Heart left ventricle (tissue), 16 donors: ENCODE measurements at regions not wholly inside any gene's neighbourhood (a gene's known extent, or its start where the extent isn't known, plus 50 kb on each side); places are given as distances from the start of the nearest gene placed in this dataset.

Source experiments
- ATAC-seq, 4 donors: fragments of 200-7000 bp; cut with Tn5 transposase; one replicate each; pipeline ENCODE4 v1.9.1; 2020 to 2022; ENCODE audit warnings: moderate library complexity in 4 of 4, mild to moderate bottlenecking in 3 of 4, moderate number of reproducible peaks in 1 of 4
- DNase-seq, 5 donors: peaks; one replicate each; pipeline ENCODE4 v3.0.0-alpha.2; 2020
- H3K27ac ChIP-seq, 12 donors: fragments of 200-600 bp; sonication (generic) in 4 of 12; one replicate each; pipeline versions ENCODE4 v1.5.0 to v1.8.0; 2016 to 2022; ENCODE audit warnings: mild to moderate bottlenecking in 2 of 12
- H3K27me3 ChIP-seq, 9 donors: fragments of 200-600 bp; sonication (generic) in 2 of 9; one replicate each; pipeline versions ENCODE4 v1.5.1 to v1.8.0; 2016 to 2022; ENCODE audit warnings: mild to moderate bottlenecking in 3 of 9
- H3K36me3 ChIP-seq, 9 donors: fragments of 200-600 bp; sonication (generic) in 2 of 9; one replicate each; pipeline versions ENCODE4 v1.5.0 to v1.8.0; 2018 to 2022; ENCODE audit warnings: mild to moderate bottlenecking in 2 of 9
- H3K4me1 ChIP-seq, 12 donors: fragments of 200-600 bp; sonication (generic) in 4 of 12; one replicate each; pipeline versions ENCODE4 v1.5.0 to v1.8.0; 2016 to 2022; ENCODE audit warnings: mild to moderate bottlenecking in 3 of 12
- H3K4me3 ChIP-seq, 12 donors: fragments of 200-600 bp; sonication (generic) in 4 of 12; one replicate each; pipeline versions ENCODE4 v1.5.0 to v1.8.0; 2017 to 2022; ENCODE audit warnings: mild to moderate bottlenecking in 9 of 12, moderate library complexity in 4 of 12
- H3K9me3 ChIP-seq, 12 donors: fragments of 200-600 bp; sonication (generic) in 4 of 12; one replicate each; pipeline versions ENCODE4 v1.5.0 to v1.8.0; 2016 to 2022; ENCODE audit warnings: mild to moderate bottlenecking in 1 of 12
- POLR2A ChIP-seq, 2 donors: fragments of 450-650 bp; IDR thresholded peaks; one replicate each; pipeline ENCODE4 v1.6.1; 2017; ENCODE audit warnings: antibody characterized with exemption in 2 of 2, mild to moderate bottlenecking in 2 of 2, moderate library complexity in 2 of 2
- WGBS, 4 donors: extraction: QIAGEN DNeasy Blood & Tissue Kit in 2 of 4; methylation state at CpG; one replicate each; pipeline versions ENCODE4 v1.1.5 to v1.1.7; 2013 to 2018; 5-methylcytosine and 5-hydroxymethylcytosine counted together
- intact Hi-C, 10 donors: fragments of 100-400 bp; cut with DNase I; formaldehyde crosslinking; loops; one replicate each; pipeline versions ENCODE4 v1.11.1 to v1.14.2; 2022
- TF ChIP-seq, protein P1 (sequence below), 12 donors: fragments of 200-600 bp; sonication (generic) in 4 of 12; IDR thresholded peaks; one replicate each; pipeline versions ENCODE4 v1.5.0 to v1.8.0; 2018 to 2022; ENCODE audit warnings: antibody characterized with exemption in 12 of 12, mild to moderate bottlenecking in 5 of 12
- donor health status: ischemic (EF 13 %, LVEDD 7.1; RV severe dilation, severe dysfunction).
- donor health status: healthy with polysubstance abuse.
- donor health status: DM: no; HTN: yes; CAD: no.
- donor health status: DM: no; HTN: no; CAD: no.
- donor health status: ischemic (EF 25% LVEDD 6.9; RV normal size, moderate dysfunction).
- donor health status: ischemic (EF 25% LVEDD 5.7; RV mildly dilated, moderate dysfunction).
- donor health status: healthy.
- donor health status: DM: yes; HTN: yes; CAD: no.
- donor health status: ischemic (EF 35%, LVEDD 5.7; RV mildly dilated, moderate dysfunction).
- donor health status: nonischemic (EF 11% LVEDD 7.7; RV severe dilation, severe dysfunction).
- donor health status: DM: yes; HTN: yes; CAD: no.
- donor health status: PGD.
- donor health status: ischemic (EF 29% LVEDD 5.4; RV normal size, mild dysfunction).
- donor health status: nonischemic (EF 23%, LVEDD 6.1; RV moderate dilation, normal function).

DNA sequence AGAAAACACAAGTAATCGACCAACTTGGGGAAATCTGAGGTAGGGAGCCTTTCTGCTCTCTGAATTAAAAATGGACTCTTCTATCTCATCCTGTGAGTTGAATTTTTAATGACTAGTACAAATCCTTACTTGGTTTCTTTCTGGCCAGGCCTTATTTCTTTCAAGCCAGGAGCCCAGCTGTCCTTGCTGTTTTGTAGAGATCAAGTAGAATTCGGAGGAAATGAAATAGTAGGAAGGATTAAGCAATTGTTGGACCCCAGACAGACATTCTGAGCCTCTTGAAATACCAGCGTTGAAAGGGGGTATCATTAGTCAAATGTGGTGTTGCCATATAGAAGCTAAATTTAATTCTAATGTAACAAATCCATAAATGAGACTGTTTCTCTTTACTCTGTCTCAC, 53.7 kb upstream of the SMIM15 start:
- ATAC-seq: no peak
- 65 to 74% (median 66%) methylated on average over 3 of the region's 3 CpGs for WGBS, 4 donors
- TF ChIP-seq, protein P1, sequence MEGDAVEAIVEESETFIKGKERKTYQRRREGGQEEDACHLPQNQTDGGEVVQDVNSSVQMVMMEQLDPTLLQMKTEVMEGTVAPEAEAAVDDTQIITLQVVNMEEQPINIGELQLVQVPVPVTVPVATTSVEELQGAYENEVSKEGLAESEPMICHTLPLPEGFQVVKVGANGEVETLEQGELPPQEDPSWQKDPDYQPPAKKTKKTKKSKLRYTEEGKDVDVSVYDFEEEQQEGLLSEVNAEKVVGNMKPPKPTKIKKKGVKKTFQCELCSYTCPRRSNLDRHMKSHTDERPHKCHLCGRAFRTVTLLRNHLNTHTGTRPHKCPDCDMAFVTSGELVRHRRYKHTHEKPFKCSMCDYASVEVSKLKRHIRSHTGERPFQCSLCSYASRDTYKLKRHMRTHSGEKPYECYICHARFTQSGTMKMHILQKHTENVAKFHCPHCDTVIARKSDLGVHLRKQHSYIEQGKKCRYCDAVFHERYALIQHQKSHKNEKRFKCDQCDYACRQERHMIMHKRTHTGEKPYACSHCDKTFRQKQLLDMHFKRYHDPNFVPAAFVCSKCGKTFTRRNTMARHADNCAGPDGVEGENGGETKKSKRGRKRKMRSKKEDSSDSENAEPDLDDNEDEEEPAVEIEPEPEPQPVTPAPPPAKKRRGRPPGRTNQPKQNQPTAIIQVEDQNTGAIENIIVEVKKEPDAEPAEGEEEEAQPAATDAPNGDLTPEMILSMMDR (IDR thresholded peaks at IDR 0.05): no peak
- no peak for TF ChIP-seq POLR2A (IDR thresholded peaks at IDR 0.05)
- no peak overlapping the region for H3K4me3 ChIP-seq
- H3K27me3 ChIP-seq: no peaks in the 10 kb centered on the region
- peaks cover 0 to 7% (median 0%) of the 10 kb centered on the region in 12 donors for H3K4me1 ChIP-seq
- intact Hi-C loops: no loop called here
- no peak for DNase-seq
- no peaks in the 10 kb centered on the region for H3K36me3 ChIP-seq
- H3K27ac ChIP-seq: no peak overlapping the region
- peaks cover 0 to 6% (median 0%) of the 10 kb centered on the region in 12 donors for H3K9me3 ChIP-seq

DNA sequence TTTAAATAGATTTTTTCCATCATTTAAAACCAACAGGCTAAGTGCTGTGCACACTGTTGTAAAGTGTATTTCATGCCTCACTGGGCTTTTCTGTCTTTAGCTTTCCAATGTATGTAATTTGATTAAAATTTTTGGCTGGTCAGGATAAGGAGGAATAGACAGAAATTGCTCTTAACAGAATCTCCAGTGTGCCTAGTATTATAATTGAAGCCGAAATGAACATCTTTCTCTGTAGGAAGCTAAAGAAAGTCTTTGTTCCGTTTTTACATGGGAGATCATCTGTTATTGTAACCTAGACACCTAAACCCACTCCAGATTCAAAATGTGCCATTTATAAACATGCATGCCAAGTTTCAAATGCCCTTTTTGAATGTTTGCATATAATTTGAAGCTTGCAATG, 54.5 kb upstream of the SMIM15 start:
- no peak for ATAC-seq
- intact Hi-C loops: no loop called here
- TF ChIP-seq, protein P1 (IDR thresholded peaks at IDR 0.05): no peak
- no peak for TF ChIP-seq POLR2A (IDR thresholded peaks at IDR 0.05)

DNA sequence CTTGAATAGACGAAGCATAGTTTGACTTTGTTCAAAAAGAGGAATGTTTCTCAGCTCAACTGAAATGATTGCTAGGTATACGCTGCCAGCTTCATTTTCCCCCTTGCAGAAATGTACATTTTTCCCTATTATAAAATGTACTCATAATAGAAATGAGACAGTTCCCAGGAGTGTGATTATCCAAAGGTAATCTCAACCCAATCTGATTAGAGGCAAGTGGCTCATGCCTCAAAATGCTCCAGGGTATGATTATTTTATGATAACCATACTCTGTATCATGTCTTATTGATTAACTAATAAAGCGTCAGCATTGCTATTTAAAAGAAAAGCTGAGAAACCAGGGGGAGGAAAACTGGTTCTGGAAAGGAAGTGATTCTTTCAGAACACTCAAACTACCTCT, 54.9 kb upstream of the SMIM15 start:
- no peak for TF ChIP-seq POLR2A (IDR thresholded peaks at IDR 0.05)
- TF ChIP-seq, protein P1 (IDR thresholded peaks at IDR 0.05): no peak
- WGBS, 4 donors: 83 to 89% (median 85%) methylated on average over 3 of the region's 3 CpGs
- no peak for ATAC-seq
- no peak for DNase-seq
- intact Hi-C loops: no loop called here
- peaks cover 0 to 8% (median 0%) of the 10 kb centered on the region in 12 donors for H3K9me3 ChIP-seq
- no peak overlapping the region for H3K27ac ChIP-seq
- H3K27me3 ChIP-seq: no peaks in the 10 kb centered on the region
- H3K4me3 ChIP-seq: no peak overlapping the region
- peaks cover 0 to 7% (median 0%) of the 10 kb centered on the region in 12 donors for H3K4me1 ChIP-seq
- no peaks in the 10 kb centered on the region for H3K36me3 ChIP-seq

More for the DNA sequence above, 54.5 kb upstream of the SMIM15 start:
- Histone ChIP-seq H3K4me1 (peaks cover 0 to 7% (median 0%) of the 10 kb centered on the region in 12 donors), H3K36me3 (no peaks in the 10 kb centered on the region), H3K9me3 (peaks cover 0 to 6% (median 0%) of the 10 kb centered on the region in 12 donors), H3K4me3 (no peak overlapping the region), H3K27me3 (no peaks in the 10 kb centered on the region), H3K27ac (no peak overlapping the region)
- 79 to 83% (median 81%) methylated on average over 2 of the region's 2 CpGs for WGBS, 4 donors
- DNase-seq: no peak

DNA sequence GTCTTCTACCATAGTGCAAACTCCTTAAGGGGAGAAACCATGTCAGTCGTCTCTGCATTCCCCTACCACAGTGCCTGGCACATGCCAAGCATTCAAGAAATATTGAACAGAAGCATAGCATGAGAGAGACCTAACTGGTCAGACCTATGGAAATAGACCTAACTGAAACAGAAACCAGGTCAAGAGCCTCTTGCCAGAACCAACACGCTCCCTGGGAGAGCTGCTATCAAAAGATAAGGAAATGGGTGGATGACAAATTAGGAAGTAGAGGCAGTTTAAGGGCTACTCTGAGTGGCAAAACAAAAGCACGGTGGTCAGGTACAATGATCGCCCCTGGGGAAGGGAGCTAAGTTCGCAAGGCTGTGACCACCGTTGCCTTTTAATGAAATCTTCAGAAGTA, 66.0 kb upstream of the SMIM15 start:
- 60 to 70% (median 64%) methylated on average over 6 of the region's 6 CpGs for WGBS, 4 donors
- ATAC-seq: peak in 1 of 4 donors; percentile 34

More for the DNA sequence above, 66.0 kb upstream of the SMIM15 start:
- intact Hi-C loops: no loop called here
- H3K4me3 ChIP-seq: no peak overlapping the region
- H3K9me3 ChIP-seq: peaks cover 0 to 10% (median 0%) of the 10 kb centered on the region in 12 donors
- no peaks in the 10 kb centered on the region for H3K36me3 ChIP-seq
- peaks cover 0 to 10% (median 0%) of the 10 kb centered on the region in 12 donors for H3K4me1 ChIP-seq
- H3K27me3 ChIP-seq: no peaks in the 10 kb centered on the region
- no peak for TF ChIP-seq POLR2A (IDR thresholded peaks at IDR 0.05)
- TF ChIP-seq, protein P1 (IDR thresholded peaks at IDR 0.05): no peak
- no peak for DNase-seq
- no peak overlapping the region for H3K27ac ChIP-seq
